Lower leg skin (tissue), 4 donors: ENCODE measurements at regions not wholly inside any gene's neighbourhood (a gene's known extent, or its start where the extent isn't known, plus 50 kb on each side); places are given as distances from the start of the nearest gene placed in this dataset.
A peak's percentile ranks its signal among the peaks of the same experiment; 100 is the strongest.

Source experiments
- DNase-seq, 2 donors: peaks; one replicate each; pipeline ENCODE4 v3.0.0-alpha.2; 2019; ENCODE audit warnings: low spot score in 2 of 2
- H3K4me3 ChIP-seq: fragments of 200-600 bp; sonication (generic); 2 replicates; pipeline ENCODE4 v1.5.1; 2017; ENCODE audit warnings: mild to moderate bottlenecking, low read depth; ENCODE audit not compliant: poor library complexity, severe bottlenecking
- CTCF ChIP-seq, 3 donors: fragments of 450-650 bp; IDR thresholded peaks; one replicate each; pipeline ENCODE4 v1.5.1; 2016; ENCODE audit warnings: antibody characterized with exemption in 3 of 3, mild to moderate bottlenecking in 3 of 3, moderate library complexity in 2 of 3
- POLR2A ChIP-seq, 2 donors: fragments of 450-650 bp; IDR thresholded peaks; one replicate each; pipeline ENCODE4 v1.6.1; 2016 to 2017; ENCODE audit warnings: antibody characterized with exemption in 2 of 2, mild to moderate bottlenecking in 1 of 2, moderate library complexity in 1 of 2
- WGBS, 2 donors: methylation state at CpG; one replicate each; pipeline ENCODE4 v1.1.5; 2018; 5-methylcytosine and 5-hydroxymethylcytosine counted together
- intact Hi-C: fragments of 100-400 bp; cut with DNase I; formaldehyde crosslinking; loops from one replicate; pipeline ENCODE4 v1.15.0; 2023; ENCODE audit warnings: low total_unique reads

- TF ChIP-seq POLR2A (IDR thresholded peaks at IDR 0.05) (no peak), CTCF (IDR thresholded peaks at IDR 0.05) (no peak)
- 88 to 94% methylated on average over 2 of the region's 2 CpGs for WGBS, 2 donors
- H3K4me3 ChIP-seq = no peak overlapping the region
- intact Hi-C loops = no loop called here
- DNase-seq = no peak
These were observed 285.1 kb downstream of the DTWD2 start for GRCh38 chr5:118703241-118703640.

GRCh38 chr5:118701791-118702190 lies 286.6 kb downstream of the DTWD2 start:
- intact Hi-C loops = no loop called here
- H3K4me3 ChIP-seq = no peak overlapping the region
- no peak for TF ChIP-seq CTCF (IDR thresholded peaks at IDR 0.05)
- no peak for TF ChIP-seq POLR2A (IDR thresholded peaks at IDR 0.05)
- no peak for DNase-seq

- DNase-seq = no peak
- WGBS, 2 donors = 43 to 45% methylated on average over 2 of the region's 2 CpGs
- intact Hi-C loops = no loop called here
- no peak for TF ChIP-seq CTCF (IDR thresholded peaks at IDR 0.05)
- no peak for TF ChIP-seq POLR2A (IDR thresholded peaks at IDR 0.05)
- no peak overlapping the region for H3K4me3 ChIP-seq
These were observed 287.8 kb downstream of the DTWD2 start for GRCh38 chr5:118700510-118700909.

GRCh38 chr5:118698774-118699173 lies 289.6 kb downstream of the DTWD2 start:
- 52 to 58% methylated on average over 2 of the region's 2 CpGs for WGBS, 2 donors

GRCh38 chr5:118696076-118696475 lies 292.3 kb downstream of the DTWD2 start:
- no peak overlapping the region for H3K4me3 ChIP-seq
- 89 to 90% methylated on average over 2 of the region's 2 CpGs for WGBS, 2 donors
- no peak for TF ChIP-seq POLR2A (IDR thresholded peaks at IDR 0.05)
- TF ChIP-seq CTCF (IDR thresholded peaks at IDR 0.05) = no peak
- intact Hi-C loops = no loop called here
- no peak for DNase-seq

More at GRCh38 chr5:118698774-118699173, 289.6 kb downstream of the DTWD2 start:
- TF ChIP-seq POLR2A (IDR thresholded peaks at IDR 0.05) (no peak), CTCF (IDR thresholded peaks at IDR 0.05) (no peak)
- no peak for DNase-seq
- intact Hi-C loops = no loop called here
- no peak overlapping the region for H3K4me3 ChIP-seq

GRCh38 chr5:118692811-118693342 lies 295.5 kb downstream of the DTWD2 start:
- H3K4me3 ChIP-seq = no peak overlapping the region
- no peak for TF ChIP-seq CTCF (IDR thresholded peaks at IDR 0.05)
- TF ChIP-seq POLR2A (IDR thresholded peaks at IDR 0.05) = no peak
- intact Hi-C loops = no loop called here
- WGBS, 2 donors = 28 to 31% methylated on average over 4 of the region's 4 CpGs
- peak in 1 of 2 donors; percentile 13 for DNase-seq
